HS-27A (cell line): ENCODE measurements at regions not wholly inside any gene's neighbourhood (a gene's known extent, or its start where the extent isn't known, plus 50 kb on each side); places are given as distances from the start of the nearest gene placed in this dataset.

Experiments used
- DNase-seq: peaks from one replicate; pipeline ENCODE4 v3.0.0-alpha.2; 2012; ENCODE audit warnings: low read depth, missing footprints

DNA sequence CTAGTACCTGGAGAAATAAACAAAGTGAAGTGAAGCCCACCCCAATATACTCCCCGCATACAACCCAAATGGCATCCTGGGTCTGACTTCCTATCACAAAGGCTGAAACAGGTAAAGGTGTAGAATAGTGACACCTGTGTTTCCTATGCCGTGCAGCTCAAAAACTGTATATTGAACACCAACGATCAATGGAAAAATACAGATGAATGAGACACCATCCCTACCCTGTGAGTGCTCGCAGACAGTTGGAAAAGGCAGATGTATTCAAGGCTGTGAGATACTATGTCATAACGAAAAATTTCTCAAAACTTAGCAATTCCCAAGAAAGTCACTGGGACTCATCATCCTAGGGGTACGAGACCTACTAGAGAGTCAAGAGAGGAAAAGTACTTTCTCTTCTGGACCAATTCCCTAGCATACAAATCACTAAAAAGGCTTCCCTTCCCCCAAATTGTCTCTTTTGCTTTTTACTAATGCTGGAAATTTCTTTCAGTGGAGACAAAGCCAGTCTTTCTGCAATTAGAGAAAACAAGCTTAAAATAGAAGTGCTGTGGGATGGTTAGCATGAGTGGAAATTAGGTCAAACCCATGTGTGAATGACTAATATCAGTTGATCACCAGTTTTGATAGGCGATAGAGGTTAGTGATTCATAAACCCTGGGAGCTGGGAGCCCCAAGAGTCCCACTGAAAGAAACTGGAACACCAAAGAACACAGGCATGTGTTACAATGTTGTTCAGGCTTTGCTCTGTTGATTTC, 249.7 kb downstream of the SPTSSA start:
- no peak for DNase-seq

DNA sequence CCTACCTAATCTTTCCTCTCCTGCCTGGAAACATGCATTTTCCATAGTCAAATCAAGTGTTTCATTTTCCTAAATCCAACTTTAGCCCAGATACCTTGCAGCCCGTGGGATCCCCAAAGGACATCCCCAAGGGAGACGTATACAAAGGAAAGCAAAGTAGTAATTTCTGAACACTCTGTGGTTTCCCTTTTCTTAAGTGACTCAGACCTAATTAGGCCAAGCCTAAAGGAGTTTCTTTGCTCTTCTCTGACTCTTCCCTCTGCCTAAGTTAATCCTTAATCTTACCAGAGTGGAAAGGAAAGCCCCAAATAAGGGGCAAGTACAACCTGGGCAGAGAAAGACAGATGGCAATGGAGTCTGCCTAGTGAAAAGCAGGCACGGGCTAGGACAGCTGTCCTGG, 250.3 kb downstream of the SPTSSA start:
- no peak for DNase-seq

DNA sequence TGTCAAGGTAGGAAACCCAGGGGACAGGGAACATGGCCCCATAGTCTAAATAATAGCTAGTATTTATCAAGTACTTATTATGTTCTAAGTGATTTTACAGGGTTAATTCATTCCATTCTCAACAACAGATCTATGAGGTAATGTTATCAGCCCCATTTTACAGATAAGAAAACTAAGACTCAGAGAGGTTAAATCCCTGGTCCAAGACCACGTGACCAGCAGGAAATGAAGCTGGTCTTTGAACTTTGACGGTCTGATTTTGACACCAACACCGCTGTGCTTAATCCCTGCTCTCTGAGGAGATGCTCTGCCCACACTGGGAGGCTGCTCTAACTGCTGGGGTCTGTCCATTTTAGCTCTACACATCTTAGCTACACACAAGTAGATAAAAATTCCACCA, 253.5 kb downstream of the SPTSSA start:
- no peak for DNase-seq

DNA sequence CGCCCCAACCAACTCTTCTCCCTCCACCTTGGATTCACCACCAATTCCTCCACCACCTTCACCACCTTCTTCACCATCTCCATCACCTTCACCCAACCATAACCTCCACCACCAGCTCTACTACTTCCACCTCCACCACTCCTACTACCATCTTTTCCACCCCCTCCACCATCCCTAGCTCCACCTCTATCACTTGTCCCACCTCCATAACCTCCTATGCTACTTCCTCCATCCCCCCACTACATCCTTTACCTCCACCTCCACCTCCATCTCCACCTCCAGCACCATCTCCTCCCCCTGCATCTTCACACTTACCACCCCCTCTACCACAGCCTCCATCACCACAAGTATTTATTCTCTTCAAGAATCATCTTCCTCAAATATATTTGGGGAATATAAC, 254.9 kb upstream of the EGLN3 start:
- DNase-seq, result no peak

DNA sequence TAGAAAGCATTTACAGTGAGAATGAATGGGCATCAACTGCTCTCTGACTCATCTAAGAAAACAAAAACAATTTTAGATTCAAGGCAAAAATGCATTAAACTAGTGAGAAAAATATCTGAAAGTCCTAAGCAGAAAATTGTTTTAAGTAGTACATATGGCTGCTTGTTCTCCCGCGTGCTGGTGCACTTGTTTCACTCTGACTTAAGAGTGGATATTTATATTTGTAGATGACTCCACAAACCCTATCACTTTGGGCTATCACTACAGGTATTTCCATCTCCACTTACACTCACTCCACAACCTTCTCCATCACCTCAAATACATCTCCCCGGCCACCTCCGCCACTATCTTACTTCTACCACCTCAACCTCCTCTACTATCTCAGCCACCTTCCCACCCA, 253.9 kb upstream of the EGLN3 start:
- DNase-seq, result no peak

DNA sequence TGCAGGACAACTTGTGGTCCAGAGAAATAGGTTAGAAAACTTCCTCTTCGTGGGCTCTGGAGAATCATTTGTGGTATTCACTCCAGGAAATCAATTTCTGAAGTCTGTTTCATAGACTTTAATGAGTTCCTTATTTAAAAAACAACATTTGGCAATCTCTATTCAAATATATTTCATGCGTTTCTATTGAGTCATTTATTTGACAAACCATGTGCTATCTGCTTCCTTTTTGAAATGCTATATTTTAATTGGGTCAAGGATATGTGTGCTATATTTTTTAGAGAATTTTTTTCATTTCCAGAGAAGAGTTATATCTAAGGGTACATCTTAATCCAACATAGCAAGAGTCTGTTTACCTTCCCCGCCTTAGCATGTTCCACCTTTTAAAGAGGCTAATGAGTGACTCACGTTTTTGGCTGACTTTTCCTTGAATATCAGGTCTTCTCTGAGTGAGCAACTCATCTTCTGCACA, 252.4 kb upstream of the EGLN3 start:
- no peak for DNase-seq

DNA sequence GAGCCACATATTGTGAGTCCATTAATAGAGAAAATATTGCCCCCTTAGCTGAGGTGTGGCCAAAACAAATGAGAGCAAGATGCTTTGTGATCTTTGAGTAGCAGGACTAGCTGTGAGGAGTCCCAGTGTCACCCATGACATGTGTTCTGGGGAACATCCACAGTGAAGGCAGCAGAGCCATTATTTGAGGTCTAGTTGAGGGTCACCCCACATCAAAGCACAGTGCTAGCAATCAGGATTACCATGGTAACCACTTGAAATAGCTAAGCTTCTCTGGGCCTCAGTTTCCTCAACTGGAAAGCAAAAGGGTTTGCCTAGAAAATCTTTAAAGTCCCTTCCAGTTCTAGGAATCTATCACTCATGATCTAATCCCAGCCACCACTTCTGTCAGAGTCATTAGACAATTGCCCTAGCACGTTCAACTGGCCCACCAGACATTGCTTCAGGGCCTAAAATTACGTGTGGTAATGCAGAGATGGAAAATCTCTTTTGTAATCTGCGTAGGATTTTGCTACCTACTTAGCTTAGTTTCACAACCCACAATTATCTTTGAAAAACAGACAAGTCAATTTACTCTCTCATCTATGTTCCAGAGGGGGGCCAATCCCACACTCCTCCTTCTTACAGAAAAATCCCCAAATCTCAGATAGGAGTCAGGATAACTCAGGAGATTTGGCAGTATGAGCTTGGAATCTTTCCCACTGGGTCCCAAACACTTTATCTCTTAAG, 251.2 kb upstream of the EGLN3 start:
- DNase-seq, result no peak

DNA sequence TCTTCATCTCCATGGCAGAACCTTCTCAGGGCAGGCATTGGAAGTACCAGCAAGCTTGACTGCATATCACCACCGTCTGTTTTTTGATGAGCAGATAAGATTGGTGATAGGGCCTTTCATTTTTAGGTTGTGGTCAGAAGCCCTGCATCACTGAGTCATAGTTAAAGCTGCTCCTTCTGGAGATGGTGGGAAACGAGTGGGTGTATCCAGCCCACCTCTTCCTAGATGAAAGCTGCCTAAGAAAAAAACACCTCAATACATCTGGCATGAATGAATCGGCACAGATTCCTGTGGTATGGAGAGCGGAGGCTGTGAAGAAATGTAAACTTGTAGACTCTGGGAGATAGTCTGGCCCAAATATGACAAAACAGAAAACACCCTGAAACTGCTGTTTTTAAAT, 248.7 kb upstream of the EGLN3 start:
- no peak for DNase-seq

DNA sequence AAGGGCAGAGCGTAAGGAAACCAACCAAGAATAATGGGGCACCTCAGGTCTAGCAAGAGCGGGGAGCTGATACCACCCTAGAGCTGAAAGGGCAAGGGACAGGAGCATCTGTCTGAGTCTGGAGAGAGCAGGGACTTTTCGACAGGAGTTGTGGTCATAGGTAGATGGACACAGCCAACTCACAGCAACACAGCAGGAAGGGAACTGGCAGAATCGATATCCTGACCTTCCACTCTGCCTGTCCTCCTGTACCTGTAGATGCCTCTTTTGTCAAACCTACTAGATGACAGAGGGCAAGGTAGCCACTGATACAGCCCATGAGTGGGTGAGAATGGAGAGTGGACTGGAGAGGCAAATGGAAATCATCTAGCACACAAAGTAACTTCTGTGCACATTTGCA, 247.2 kb upstream of the EGLN3 start:
- DNase-seq, result no peak

DNA sequence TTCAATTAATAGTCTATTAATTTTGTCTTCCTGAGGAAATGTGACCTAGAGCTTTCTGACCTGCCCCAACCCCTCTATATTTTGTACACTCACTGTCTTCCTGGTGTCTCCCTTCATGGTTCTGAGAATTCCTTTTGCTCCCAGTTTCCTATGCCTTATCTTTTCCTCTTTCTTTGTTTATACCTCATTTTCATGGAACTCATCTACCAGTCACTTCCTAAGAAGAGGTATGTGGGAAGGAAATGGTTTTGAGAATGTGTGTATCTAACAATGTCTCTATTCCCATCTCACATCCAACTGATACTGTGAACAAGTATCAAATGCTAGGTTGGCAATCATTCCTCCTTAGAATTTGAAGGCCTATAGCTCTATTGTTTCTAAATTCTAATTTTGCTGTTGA, 245.1 kb upstream of the EGLN3 start:
- no peak for DNase-seq

DNA sequence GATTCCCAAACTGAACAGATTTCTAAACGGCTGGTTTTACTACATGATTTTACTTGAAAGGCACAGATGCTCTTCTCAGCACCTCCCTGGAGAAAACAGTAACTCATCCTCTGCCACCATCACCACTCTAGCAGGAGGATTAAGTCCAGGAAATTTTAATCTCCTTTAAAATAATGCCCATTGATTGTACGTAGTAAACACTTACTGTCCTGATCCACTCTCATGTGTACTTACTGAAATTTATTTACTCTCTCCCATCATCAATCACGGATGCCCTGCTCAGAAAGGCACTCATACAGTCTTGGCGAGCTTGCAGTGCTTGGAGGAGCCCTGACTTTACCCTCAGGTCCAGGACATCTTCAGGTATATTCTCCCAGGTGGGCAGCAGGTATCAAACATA, 239.8 kb upstream of the EGLN3 start:
- DNase-seq, result no peak

DNA sequence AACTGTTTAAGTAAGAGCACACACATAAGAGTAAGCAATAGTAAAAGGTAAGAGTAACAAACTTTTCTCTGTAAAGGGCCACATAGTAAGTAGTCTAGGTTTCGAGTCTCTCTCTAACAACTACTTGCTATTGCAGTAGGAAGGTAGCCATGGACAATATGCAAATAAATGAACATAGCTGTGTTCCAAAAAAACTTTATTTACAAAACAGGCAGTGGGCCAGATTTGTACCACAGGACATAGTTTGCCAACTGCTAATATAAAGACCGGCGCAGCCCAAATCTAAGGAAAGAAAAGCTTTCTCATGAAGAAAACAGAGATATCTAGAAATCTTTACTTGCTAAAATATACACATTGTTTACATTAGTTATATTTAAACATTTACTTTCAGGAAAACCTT, 239.0 kb upstream of the EGLN3 start:
- DNase-seq, result no peak

DNA sequence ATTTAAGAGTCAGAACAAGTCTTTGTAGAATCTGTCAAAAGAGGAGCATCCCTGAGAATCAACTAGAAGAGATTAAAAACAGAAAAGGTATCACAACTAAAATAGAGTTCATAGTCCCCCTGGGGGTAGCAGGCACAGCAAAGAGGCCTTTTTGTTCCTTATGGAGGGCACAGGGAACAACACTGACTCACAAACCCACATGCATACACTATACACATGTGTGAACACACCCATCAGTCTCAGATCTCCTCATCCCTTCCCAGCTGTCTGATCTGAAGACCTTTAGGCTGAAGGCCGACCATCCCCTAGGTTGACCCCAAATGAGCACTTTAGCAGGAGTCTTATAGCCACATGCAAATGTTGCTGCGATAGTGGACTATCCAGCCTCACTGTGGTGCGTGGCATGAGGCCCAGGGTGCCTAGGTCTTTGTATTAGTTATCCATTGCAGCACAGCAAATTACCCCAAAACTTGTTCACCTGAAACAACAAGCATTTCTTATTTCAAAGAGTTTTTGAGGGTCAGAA, 236.7 kb upstream of the EGLN3 start:
- DNase-seq, result no peak

DNA sequence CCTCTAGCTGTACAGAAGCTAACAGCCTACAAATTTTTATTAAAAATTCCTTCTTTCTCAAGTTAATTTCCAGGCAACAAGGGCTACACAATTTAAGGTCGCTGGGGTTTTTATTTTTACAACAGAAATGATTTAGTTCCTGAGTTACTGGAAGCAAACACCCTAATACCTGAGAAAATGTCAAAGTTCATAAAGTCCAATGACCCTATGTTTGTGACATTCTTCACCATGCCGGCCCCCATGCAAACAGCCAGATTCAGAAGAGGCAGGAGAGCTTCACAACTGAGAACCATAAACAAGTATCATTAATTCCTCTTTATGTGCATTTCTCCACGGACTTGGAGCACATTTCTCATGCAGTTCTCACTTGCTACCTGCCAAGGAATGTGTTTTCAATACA, 236.2 kb upstream of the EGLN3 start:
- no peak for DNase-seq

DNA sequence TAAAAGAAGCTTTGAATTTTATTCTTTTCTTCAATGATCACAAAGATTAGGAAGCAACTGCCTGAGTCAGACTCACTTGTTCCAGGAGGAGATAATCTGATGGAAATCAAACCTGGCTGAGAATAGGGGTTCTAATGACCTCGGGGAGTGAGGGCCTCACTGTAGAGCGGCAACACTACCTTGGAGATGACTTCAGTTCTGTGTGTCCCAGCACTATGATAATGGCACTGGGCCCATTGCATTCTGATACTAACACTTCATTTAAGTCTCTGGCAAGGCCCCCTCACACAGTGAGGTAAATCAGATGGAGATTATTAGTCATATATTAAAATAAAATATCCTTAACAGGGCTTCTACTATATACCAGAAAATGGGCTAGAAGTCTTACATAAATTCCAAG, 233.3 kb upstream of the EGLN3 start:
- no peak for DNase-seq

DNA sequence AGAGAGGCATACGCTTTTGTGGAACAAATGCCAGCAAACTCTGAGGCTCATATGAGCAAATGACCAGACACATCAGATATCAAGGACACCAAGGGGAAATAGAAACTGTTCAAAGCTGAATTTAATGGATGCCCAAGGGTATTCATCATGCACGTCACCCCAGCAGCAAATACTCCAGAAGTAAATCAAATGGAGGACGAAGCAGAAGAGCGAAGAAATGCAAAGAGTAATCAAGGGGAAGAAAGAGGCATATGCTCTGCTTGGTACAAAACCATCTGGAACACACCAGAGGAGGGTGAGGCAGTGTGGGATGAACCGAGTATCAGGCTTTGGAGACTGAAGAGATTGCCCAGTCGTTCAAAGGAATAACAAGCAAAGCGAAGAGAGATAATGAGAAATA, 232.6 kb upstream of the EGLN3 start:
- no peak for DNase-seq

DNA sequence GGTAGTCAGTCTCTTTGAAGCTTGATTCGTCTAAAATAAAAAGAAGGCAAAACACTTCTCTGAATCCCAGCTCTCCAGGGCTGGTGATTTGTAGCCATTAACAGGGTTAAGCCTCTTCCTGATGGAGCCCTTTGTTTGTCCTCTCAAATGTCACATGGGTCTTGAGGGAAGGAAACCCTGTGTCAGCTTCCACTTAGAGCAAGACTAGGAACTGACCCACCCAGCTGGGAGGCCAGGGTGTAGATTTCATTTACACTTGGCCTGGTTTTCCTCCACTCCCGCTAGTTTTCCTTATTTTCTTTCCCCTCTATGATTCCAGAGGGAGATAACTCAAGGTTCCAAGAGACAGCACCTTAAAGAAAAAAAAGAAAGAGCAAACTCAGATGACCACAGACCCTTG, 230.5 kb upstream of the EGLN3 start:
- DNase-seq, result no peak

DNA sequence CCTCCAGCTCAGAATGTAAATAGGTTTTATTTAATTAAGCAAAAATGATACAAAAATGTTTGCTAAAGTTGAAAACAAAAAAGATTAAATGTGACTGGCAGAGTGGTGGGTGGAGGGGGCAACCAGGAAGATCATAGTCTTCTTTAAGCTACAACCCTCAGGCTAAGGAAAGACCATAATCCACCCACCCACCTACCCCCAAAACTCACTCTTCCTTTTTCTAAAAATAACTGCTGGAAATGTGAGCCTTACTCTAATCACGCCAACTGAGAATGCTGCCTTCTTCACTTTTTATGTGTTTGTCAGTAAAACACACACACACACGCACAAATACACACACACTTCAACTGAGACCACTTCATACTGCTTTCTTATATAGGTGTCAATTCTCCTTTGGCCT, 230.0 kb upstream of the EGLN3 start:
- DNase-seq, result no peak

DNA sequence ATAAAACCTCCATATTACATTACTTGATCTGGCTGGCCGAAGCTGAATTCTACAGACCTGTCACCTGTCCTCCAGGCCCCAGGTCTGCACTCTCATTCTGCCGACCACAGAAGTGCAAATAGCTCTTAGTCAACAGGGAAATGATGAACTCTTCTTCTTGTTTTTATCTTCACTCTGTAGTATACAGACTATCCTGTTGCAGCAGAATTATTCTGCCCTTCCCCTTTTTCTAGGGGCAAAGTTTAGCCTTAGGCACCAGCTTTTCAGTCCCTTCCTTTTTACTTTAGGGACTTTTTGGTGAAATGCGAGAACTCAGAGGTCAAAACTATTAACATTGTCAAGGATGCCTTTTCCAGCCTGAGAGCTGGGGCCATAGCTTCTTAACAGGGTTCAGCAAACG, 229.6 kb upstream of the EGLN3 start:
- DNase-seq, result no peak

DNA sequence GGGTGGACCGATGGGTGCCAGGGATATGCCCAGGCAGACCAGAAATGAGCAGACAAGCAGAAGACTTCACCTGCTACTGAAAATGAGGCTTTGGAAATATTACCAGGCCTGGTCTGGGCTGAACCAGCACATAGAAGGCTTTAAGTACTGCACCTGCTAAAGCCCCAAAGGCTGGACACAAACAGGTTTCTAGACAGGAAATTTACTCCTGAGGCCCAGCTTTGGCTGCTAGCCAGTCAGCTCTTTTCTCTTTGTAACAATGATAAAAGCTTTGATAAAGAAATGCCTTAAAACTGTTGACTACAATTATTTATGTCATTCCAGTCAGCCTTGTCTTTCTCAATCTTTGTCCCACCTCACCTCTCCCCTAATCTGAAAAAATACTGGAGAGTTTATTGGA, 228.9 kb upstream of the EGLN3 start:
- DNase-seq, result no peak

DNA sequence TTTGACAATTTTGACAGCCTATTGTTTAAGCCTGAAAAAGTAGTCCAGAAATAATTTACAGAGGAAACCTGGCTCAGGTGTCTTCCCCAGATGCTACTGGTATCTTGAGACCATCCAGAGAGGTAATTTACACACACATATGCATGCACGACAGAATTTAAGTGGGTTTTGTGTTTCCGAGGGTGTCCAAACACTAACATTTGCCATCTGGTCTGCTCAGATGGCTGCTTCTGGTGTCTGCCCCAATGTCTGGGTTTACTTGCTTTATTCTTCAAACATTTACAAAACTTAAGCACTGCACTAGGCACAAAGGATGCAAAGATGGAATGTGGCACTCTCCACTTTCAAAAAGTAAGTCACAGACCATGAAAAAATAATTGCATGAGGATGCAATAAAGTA, 226.6 kb upstream of the EGLN3 start:
- DNase-seq, result no peak

DNA sequence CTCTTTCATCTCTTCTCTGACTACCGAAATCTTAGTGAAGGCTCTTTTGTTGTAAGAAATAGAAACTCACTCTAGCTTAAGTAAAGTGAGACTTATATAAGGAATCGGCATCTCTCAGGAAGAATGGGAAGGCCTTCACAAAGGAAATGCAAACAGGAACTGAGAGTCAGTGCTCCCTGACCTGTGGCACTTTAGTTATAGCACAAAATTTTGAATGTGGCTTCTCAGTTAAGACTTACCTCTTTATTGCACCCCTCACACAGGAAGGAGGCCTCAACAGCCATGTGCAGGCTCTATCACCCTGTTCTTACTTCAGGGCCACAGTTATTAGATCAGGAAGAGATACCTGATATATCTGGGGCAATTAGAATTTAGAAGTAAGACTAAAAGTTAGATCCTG, 224.7 kb upstream of the EGLN3 start:
- no peak for DNase-seq

DNA sequence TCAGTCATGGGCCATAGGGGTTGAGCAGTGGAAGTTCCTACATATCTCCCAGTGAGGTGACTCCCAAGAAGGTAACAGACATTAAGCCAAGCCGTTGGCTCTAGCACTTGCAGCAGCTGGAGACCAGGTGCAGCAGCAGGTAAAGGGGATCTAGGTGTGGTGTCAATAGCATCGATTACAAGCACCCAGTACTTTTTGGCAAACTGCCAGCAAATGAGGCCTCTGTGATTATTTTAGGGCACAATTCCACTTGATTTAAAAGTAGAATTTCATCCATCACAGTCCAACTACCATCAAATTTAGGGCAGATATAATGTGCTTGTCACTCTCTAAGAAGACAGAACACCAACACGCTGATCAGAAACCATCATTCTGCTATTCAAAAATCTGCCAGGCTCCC, 224.1 kb upstream of the EGLN3 start:
- DNase-seq, result no peak

DNA sequence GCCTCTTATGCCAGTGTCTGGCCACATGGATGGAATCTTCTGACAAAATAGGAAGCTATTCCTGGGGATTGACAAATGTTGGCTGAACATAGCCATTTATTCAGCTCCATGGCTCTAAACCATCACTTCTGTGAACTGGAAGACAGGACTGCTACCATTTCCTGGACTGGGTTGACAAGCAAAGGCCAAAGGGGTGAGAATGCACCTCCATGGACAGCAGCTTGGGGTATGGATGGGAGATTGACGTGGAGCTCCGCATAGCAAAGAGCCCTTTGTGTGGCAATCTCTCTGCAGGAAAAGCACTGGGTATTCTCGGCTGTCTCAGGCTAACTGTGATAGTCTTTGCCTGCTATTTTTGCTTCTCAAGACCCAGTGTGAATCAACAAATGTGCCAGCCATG, 223.0 kb upstream of the EGLN3 start:
- DNase-seq, result no peak
